GM23248 (cell line): ENCODE measurements at regions not wholly inside any gene's neighbourhood (a gene's known extent, or its start where the extent isn't known, plus 50 kb on each side); places are given as distances from the start of the nearest gene placed in this dataset.

Experiments used
- EZH2 ChIP-seq: fragments of 200-600 bp; sonication (generic); IDR thresholded peaks from 2 replicates; pipeline ENCODE4 v1.6.1; 2018; ENCODE audit warnings: antibody characterized with exemption, mild to moderate bottlenecking; ENCODE audit not compliant: insufficient read depth, poor library complexity, severe bottlenecking
- EZH2phosphoT487 ChIP-seq: fragments of 200-600 bp; sonication (generic); IDR thresholded peaks from 2 replicates; pipeline ENCODE4 v1.6.1; 2018; ENCODE audit warnings: antibody characterized with exemption, moderate library complexity, mild to moderate bottlenecking, low read depth; ENCODE audit not compliant: insufficient read depth

DNA sequence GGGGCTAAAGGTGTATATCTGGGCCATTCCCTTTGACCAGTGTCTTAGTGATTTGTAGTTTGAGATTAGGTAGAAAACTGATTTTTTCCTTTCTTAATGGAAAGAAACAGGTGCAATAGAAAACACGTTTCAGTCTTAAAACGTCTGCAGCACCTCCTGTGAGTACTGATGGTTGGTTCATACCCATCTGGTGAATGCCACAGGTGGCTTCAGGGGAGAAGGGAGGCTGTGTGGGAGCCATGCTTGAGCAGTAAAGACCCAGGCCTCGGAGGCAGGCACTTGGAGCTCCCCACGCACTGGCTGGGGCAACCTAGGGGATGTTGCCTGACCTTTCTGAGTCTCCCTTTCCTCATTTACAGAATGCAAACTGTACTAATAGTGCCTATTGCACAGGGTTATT, 171.5 kb upstream of the GRB10 start:
- TF ChIP-seq EZH2phosphoT487 (no peak), EZH2 (no peak)
